Left cardiac atrium (tissue), 4 donors: ENCODE measurements at regions not wholly inside any gene's neighbourhood (a gene's known extent, or its start where the extent isn't known, plus 50 kb on each side); places are given as distances from the start of the nearest gene placed in this dataset.

Source experiments
- ATAC-seq, 2 donors: fragments of 200-7000 bp; cut with Tn5 transposase; one replicate each; pipeline ENCODE4 v1.9.1; 2020; ENCODE audit warnings: mild to moderate bottlenecking in 2 of 2, moderate library complexity in 2 of 2
- DNase-seq: peaks from one replicate; pipeline ENCODE4 v3.0.0-alpha.2; 2020
- intact Hi-C, 2 donors: fragments of 100-400 bp; cut with DNase I; formaldehyde crosslinking; loops; one replicate each; pipeline versions ENCODE4 v1.14.1 to v1.15.1; 2022 to 2023
- donor health status: DM: no; HTN: yes; CAD: no.
- donor health status: DM: no; HTN: yes; CAD: no; lungs with severe emphysema.
- donor health status: DM: yes; HTN: yes; CAD: no.
- donor health status: Dilated cardiomyopathy.

- DNase-seq (no peak), ATAC-seq (no peak)
- intact Hi-C loops, result no loop called here
Observed at GRCh38 chr4:144899393-144899792, 198.6 kb downstream of the ANAPC10 start.

- no peak for DNase-seq
- ATAC-seq, result no peak
- intact Hi-C loops, result no loop called here
Observed at GRCh38 chr4:144901141-144901540, 196.9 kb downstream of the ANAPC10 start.

- intact Hi-C loops, result no loop called here
- DNase-seq (no peak), ATAC-seq (no peak)
Observed at GRCh38 chr4:144902614-144903013, 195.4 kb downstream of the ANAPC10 start.

GRCh38 chr4:144903953-144904711, 193.9 kb downstream of the ANAPC10 start:
- peak; percentile 23 to 92 for ATAC-seq
- intact Hi-C loops, result no loop called here
- no peak for DNase-seq

- ATAC-seq, result no peak
Observed at GRCh38 chr4:144905286-144905685, 192.7 kb downstream of the ANAPC10 start.

GRCh38 chr4:144906181-144906925, 191.6 kb downstream of the ANAPC10 start:
- DNase-seq (no peak), ATAC-seq (peak; percentile 27 to 51)
- intact Hi-C loops, result no loop called here

More at GRCh38 chr4:144905286-144905685, 192.7 kb downstream of the ANAPC10 start:
- intact Hi-C loops, result no loop called here
- no peak for DNase-seq

- DNase-seq, result no peak
- no peak for ATAC-seq
- intact Hi-C loops, result no loop called here
Observed at GRCh38 chr4:144910723-144911122, 187.3 kb downstream of the ANAPC10 start.
